OCI-LY3 (cell line): ENCODE measurements at regions not wholly inside any gene's neighbourhood (a gene's known extent, or its start where the extent isn't known, plus 50 kb on each side); places are given as distances from the start of the nearest gene placed in this dataset.

Experiments used
- EZH2phosphoT487 ChIP-seq: fragments of 200-600 bp; shearing (Covaris generic); IDR thresholded peaks from 2 replicates; pipeline ENCODE4 v1.6.1; 2018; ENCODE audit warnings: antibody characterized with exemption, mixed run types, low read depth
- TF ChIP-seq, protein P1 (sequence below): fragments of 200-600, 300-600 bp; sonication (generic); IDR thresholded peaks from 2 replicates; pipeline ENCODE4 v1.5.1; 2014; ENCODE audit warnings: antibody characterized with exemption, low read length, low read depth

DNA sequence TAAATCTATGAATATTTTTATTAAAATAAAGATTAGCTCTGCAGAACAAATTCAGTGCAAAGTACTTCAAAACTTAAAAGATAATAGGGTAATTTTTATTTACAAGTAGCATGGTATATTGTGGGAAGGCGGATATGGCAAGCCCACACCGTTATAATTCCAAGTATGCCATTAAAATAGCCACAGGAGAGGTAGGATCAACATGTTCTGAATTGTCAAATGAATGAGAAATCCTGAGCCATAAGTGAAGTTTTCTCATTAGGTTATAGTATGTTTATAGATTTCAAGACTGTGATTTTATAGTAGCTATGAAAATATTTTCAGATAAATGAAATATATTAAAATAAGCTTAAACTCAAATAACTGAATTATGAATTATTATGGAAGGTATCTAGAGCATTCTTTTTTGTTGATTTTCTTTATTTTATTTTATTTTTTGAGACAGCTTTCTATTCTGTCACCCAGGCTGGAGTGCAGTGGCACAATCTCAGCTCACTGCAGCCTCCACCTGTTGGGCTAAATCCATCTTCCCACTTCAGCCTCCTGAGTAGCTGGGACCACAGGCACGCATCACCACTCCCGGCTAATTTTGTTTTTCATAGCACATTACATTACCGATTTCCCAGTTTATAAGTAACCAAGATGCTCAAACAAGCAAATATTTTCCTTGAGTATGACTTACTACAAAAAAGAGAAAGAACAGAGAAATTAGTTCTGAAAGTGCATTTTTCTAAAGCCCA lies 956.6 kb downstream of the GATA3 start:
- TF ChIP-seq, protein P1, sequence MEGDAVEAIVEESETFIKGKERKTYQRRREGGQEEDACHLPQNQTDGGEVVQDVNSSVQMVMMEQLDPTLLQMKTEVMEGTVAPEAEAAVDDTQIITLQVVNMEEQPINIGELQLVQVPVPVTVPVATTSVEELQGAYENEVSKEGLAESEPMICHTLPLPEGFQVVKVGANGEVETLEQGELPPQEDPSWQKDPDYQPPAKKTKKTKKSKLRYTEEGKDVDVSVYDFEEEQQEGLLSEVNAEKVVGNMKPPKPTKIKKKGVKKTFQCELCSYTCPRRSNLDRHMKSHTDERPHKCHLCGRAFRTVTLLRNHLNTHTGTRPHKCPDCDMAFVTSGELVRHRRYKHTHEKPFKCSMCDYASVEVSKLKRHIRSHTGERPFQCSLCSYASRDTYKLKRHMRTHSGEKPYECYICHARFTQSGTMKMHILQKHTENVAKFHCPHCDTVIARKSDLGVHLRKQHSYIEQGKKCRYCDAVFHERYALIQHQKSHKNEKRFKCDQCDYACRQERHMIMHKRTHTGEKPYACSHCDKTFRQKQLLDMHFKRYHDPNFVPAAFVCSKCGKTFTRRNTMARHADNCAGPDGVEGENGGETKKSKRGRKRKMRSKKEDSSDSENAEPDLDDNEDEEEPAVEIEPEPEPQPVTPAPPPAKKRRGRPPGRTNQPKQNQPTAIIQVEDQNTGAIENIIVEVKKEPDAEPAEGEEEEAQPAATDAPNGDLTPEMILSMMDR: no peak
- no peak for TF ChIP-seq EZH2phosphoT487
